Erythroblast (primary cell): ENCODE measurements at regions not wholly inside any gene's neighbourhood (a gene's known extent, or its start where the extent isn't known, plus 50 kb on each side); places are given as distances from the start of the nearest gene placed in this dataset.

Experiments used
- DNase-seq, 2 experiments: peaks; one replicate each; lab custom pipeline; 2025; lab: John Stamatoyannopoulos, UW
- GATA1 ChIP-seq: IDR thresholded peaks from 2 replicates; pipeline ENCODE4 v1.6.1; 2011; ENCODE audit warnings: low read depth, mild to moderate bottlenecking, control low read depth, low read length, moderate library complexity
- POLR2A ChIP-seq: IDR thresholded peaks from 2 replicates; pipeline ENCODE4 v1.6.1; 2011; ENCODE audit warnings: mild to moderate bottlenecking, low read length

DNA sequence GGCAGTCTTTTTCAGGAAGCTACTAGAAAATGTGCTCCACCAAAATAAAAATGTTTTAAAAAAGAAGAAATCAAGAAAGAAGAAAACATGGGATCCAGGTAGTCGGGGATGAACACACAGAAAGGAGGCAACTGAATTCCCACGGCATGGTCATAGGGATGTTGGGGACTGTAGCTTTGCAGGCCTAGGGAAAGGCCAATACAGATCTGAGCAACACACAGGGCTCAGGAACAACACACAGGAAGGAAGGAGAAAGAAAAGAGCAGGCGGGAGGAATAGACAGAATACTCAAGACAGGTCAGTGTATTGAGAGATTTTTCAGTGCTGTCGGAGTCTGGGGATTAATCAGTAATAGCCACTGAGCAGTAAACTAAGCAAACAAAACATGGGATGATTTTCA is 142.7 kb upstream of the SYT6 start:
- TF ChIP-seq POLR2A (no peak), GATA1 (no peak)
- DNase-seq = no peak

GRCh38 chr1:114295321-114295720 is 141.7 kb upstream of the SYT6 start:
- no peak for DNase-seq
- TF ChIP-seq GATA1 (no peak), POLR2A (no peak)

GRCh38 chr1:114292835-114293234 is 139.2 kb upstream of the SYT6 start:
- no peak for TF ChIP-seq POLR2A
- TF ChIP-seq GATA1 = no peak
- DNase-seq = no peak

- TF ChIP-seq GATA1 (no peak), POLR2A (no peak)
- no peak for DNase-seq
Measured at GRCh38 chr1:114292194-114292593, 138.5 kb upstream of the SYT6 start.

DNA sequence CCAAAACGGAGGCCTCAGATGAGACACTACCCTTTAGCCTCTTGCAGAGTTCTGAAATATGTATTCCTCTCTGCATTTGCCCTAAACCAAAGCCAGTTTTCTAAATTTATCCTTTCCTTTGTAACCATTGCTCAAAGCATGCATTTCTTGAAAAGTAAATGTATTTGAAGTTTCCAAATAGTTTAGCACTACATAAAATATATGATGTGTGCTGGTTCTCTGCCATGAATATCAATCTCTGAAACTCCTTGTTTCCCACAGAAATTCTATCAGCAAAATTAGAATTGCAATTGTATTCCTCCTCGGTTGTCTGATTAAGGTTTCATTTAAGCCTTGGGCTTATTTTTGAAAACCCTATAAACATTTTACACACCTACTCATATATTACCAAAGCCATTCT is 137.1 kb upstream of the SYT6 start:
- no peak for DNase-seq
- TF ChIP-seq GATA1 (no peak), POLR2A (no peak)

DNA sequence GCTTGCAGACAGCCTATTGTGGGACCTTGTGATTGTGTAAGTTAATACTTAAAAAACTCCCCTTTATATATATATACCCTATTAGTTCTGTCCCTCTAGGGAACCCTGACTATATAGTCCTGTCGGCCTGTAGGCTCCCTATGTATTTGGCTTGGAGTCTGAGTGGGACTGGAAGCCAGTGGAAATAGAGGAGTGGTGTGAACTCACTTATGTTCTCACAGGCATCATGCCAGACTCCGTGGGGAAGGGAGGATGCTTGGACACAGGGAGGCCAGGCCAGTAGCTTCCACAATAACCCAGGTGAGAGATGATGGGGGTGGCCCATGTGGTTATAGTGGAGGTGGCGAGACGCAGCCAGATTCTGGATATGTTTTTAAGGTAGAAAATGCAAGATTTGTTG is 136.7 kb upstream of the SYT6 start:
- TF ChIP-seq POLR2A (no peak), GATA1 (no peak)
- no peak for DNase-seq

DNA sequence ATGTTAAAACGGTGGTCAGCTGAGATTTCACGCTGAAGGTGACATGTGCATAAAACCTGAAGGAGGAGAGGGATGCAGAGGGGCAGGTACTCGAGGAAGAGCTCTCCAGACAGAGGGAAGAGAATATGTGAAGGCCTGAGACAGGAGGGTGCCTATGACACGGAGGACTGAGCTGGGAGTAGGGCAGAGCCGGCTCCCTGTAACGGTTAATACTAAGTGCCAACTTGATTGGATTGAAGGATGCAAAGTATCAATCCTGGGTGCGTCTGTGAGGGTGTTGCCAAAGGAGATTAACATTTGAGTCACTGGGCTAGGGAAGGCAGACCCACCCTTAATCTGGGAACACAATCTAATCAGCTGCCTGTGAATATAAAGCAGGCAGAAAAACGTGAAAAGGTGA is 136.2 kb upstream of the SYT6 start:
- no peak for TF ChIP-seq POLR2A
- TF ChIP-seq GATA1 = no peak
- DNase-seq = no peak

- no peak for TF ChIP-seq GATA1
- TF ChIP-seq POLR2A = no peak
- DNase-seq = no peak
Measured at GRCh38 chr1:114289306-114289705, 135.6 kb upstream of the SYT6 start.

DNA sequence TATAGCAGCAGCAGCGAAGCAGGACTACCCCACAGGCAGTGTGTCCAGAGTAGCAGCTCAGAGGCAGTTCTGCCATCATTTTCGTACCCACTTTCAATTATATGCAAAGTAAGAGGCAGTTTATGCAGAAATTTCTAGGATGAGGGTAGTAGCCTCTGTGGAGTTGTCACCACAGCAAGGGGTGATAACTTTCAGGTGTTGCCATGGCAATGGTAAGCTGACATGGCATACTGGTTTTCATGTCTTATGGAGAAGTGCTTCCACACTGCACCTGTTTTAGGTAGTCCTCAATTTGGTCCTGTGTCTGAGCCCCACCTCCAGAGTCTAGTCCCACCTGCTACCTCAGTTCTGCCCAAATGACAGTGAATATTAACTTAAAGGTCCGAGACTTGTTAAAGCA is 133.3 kb upstream of the SYT6 start:
- DNase-seq = no peak
- no peak for TF ChIP-seq POLR2A

DNA sequence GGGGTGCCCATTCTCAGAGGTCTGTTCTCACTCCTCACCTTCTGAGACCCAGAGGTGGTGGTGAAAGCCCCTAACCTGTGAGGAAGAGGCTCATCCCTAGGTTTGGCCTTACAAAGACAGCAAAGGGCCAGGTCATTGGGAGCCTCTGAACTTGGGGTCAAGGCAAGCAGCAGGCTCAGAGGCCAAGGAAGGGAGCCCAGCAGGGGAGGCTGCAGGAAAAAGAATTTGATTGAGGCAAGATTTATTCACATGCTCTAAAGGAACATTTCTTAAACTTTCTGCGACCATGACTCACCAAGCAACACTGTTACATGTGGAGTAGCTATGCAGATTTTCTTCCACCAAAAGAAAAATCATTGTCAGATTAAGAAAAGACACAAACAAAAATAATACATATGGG is 132.5 kb upstream of the SYT6 start:
- TF ChIP-seq GATA1 = no peak
- no peak for TF ChIP-seq POLR2A
- DNase-seq = no peak

- no peak for TF ChIP-seq POLR2A
- DNase-seq = peak; percentile 82 to 91
Measured at GRCh38 chr1:114282751-114283403, 129.2 kb upstream of the SYT6 start.

DNA sequence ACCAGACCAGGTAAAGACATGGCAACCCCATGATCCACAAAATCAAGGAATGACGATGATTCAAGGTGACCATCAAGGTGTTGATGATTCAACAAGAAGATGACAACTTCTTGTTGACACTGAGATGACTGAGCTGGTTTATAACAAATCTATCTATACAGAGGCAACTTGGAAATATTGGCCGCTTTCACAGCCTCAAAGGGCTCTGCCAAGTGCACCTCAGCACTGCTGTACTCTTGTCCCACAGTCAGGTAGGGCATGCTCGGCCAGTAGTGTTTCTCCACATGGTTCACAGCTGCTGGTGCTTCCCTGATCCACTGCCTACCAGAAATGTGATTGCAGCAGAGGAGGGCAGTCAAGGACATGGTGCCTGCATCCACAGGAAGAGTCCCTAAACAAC is 125.2 kb upstream of the SYT6 start:
- DNase-seq = no peak
- TF ChIP-seq POLR2A (no peak), GATA1 (no peak)

DNA sequence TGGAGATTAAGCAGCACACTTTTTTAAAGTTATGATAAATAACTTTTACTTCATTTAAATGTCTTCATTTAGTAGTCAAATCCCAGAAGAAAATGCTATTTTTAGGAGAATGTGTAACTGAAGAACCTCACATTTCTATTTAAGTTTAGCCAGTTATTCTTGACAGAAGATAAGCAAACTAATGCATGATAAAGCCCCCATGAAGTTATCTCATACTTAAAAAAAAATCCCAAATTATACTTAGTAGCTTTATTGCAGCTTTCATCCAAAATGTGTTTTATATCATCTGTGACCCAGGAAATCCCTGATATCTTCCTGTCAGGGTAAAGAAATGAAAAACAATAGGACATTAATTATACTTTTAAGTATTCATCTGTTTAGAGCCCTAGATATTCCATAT is 124.8 kb upstream of the SYT6 start:
- no peak for TF ChIP-seq GATA1
- no peak for DNase-seq

- TF ChIP-seq GATA1 (no peak), POLR2A (no peak)
- no peak for DNase-seq
Measured at GRCh38 chr1:114274621-114275317, 121.1 kb upstream of the SYT6 start.

DNA sequence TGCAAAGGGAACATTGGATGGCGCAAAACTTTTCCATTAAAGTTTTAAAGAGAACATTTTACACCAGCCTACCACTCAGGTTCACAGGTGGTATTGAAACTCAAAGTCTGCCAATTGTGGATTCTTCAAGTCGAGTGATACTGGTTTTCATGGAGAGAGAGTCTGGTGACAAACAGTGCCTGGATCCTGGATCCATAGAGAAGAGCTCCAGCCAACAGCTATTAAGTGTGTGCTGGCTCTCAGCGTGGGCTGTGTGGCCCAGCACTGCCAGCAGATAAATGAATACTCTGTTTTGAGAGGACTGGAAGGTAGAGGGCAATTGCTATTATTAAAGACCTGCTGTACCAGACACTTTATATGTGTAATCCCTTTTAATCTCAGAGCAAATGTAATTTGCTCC is 118.9 kb upstream of the SYT6 start:
- DNase-seq = no peak
- no peak for TF ChIP-seq GATA1
- no peak for TF ChIP-seq POLR2A

GRCh38 chr1:114270718-114271117 is 117.0 kb upstream of the SYT6 start:
- DNase-seq = no peak
- TF ChIP-seq POLR2A (no peak), GATA1 (no peak)
